T-helper 1 cell treated with Interleukin-12 subunit alpha and Interleukin-12 subunit beta and Interleukin-4 antibody, amounts not matched to agents 30 μg/mL and 1 μg/mL, for 36 hours (primary cell): ENCODE measurements at regions not wholly inside any gene's neighbourhood (a gene's known extent, or its start where the extent isn't known, plus 50 kb on each side); places are given as distances from the start of the nearest gene placed in this dataset.

Source experiments
- H3K27ac Mint-ChIP-seq: one replicate; pipeline ENCODE4 v1.8.0; 2021; ENCODE audit warnings: mild to moderate bottlenecking, mixed read lengths
- H3K27me3 Mint-ChIP-seq: one replicate; pipeline ENCODE4 v1.8.0; 2021; ENCODE audit warnings: low read depth, mixed read lengths
- H3K36me3 Mint-ChIP-seq: one replicate; pipeline ENCODE4 v1.8.0; 2021; ENCODE audit warnings: low read depth, mixed read lengths
- H3K4me1 Mint-ChIP-seq: one replicate; pipeline ENCODE4 v1.8.0; 2021; ENCODE audit warnings: low read depth, mixed read lengths
- H3K4me3 Mint-ChIP-seq: one replicate; pipeline ENCODE4 v1.8.0; 2021; ENCODE audit warnings: mild to moderate bottlenecking, moderate library complexity, mixed read lengths
- H3K9me3 Mint-ChIP-seq: one replicate; pipeline ENCODE4 v1.8.0; 2021; ENCODE audit warnings: mixed read lengths

- Mint-ChIP-seq H3K27ac (no peak overlapping the region), H3K4me3 (no peak overlapping the region), H3K36me3 (no peaks in the 10 kb centered on the region), H3K4me1 (no peaks in the 10 kb centered on the region), H3K9me3 (no peaks in the 10 kb centered on the region), H3K27me3 (no peaks in the 10 kb centered on the region)
Observed at GRCh38 chr4:141402712-141403111, 182.0 kb downstream of the ZNF330 start.

DNA sequence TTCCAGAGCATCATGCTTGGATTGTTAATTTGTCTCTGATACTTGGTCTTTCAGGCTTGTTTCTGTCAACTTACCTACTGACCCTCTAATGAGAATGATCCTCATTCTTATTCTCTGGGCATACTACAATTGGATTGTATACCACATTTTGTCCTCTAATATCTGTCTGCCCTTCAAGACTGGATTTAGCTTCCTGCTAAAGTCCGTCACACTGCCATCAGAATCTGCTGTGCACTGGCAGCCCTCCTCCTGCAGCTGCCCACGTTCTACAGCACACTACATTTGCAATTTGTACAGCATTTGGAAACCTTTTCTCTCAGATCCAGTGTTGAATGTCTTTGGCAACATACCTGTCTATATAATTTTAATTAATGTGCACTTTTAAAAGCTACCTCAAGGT lies 183.1 kb downstream of the ZNF330 start:
- Mint-ChIP-seq H3K36me3 (no peaks in the 10 kb centered on the region), H3K27ac (no peak overlapping the region), H3K4me3 (no peak overlapping the region), H3K9me3 (no peaks in the 10 kb centered on the region), H3K27me3 (no peaks in the 10 kb centered on the region), H3K4me1 (no peaks in the 10 kb centered on the region)

DNA sequence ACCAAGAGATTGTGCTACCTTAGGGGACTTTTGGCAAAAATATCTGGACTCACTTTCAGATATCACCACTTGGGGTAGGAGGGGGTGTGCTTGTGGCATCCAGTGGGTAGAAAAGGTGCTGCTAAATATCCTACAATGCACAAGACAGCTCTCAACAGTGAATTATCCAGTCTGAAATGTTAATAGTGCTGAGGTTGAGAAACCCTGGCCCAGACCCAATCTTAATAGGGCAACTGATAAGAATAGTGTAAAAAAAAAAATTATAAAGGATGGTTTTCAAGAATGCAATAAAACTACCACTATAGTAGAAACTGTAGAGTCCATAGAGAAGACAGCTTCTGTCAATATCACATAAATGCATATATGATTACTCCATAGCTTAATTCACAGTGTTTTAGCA lies 185.5 kb downstream of the ZNF330 start:
- no peak overlapping the region for H3K27ac Mint-ChIP-seq
- H3K4me1 Mint-ChIP-seq: no peaks in the 10 kb centered on the region
- H3K27me3 Mint-ChIP-seq: no peaks in the 10 kb centered on the region

DNA sequence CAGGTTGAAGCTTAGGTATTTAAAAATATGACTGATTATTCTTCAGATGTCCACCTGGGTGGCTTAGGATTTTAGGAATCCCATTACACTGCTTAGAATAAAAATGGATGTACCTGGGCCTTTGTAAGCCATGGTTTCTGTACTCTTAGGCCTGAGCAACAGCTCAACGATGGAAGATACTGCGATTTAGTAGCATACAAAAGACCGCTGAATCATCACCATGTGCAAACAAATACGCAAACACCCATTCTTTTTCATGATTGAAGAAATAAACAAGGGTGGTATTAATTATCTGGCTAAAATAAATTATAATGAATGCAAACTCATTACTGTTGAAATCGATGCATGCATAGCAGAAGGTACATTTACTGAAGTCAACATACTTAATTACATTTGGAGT lies 188.9 kb downstream of the ZNF330 start:
- no peak overlapping the region for H3K4me3 Mint-ChIP-seq
- no peaks in the 10 kb centered on the region for H3K36me3 Mint-ChIP-seq
- no peak overlapping the region for H3K27ac Mint-ChIP-seq
- H3K27me3 Mint-ChIP-seq: no peaks in the 10 kb centered on the region
- no peaks in the 10 kb centered on the region for H3K9me3 Mint-ChIP-seq
- no peaks in the 10 kb centered on the region for H3K4me1 Mint-ChIP-seq

More for the DNA sequence above, 185.5 kb downstream of the ZNF330 start:
- Mint-ChIP-seq H3K36me3 (no peaks in the 10 kb centered on the region), H3K9me3 (no peaks in the 10 kb centered on the region), H3K4me3 (no peak overlapping the region)

DNA sequence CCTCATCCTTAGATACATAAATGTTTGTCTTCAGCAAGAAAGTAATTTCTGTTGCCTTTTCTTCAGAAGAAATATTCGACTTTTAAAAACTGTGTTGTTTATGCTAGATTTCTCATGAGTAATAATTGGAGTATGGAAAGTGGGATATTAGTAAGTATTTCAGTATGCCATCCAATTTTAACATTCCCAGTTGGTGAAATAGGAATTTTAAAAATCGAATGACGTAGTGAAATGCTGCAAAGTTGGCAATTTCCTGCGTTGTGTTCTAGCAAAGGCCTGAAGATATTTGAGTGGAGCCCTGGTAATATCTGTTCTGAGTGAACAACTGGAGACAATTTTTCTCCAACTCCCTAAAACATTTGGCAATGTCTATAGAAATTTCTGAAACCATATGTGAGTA lies 190.1 kb downstream of the ZNF330 start:
- Mint-ChIP-seq H3K27ac (no peak overlapping the region), H3K27me3 (no peaks in the 10 kb centered on the region), H3K4me3 (no peak overlapping the region), H3K36me3 (no peaks in the 10 kb centered on the region), H3K4me1 (no peaks in the 10 kb centered on the region), H3K9me3 (no peaks in the 10 kb centered on the region)

GRCh38 chr4:141411936-141412335 lies 191.2 kb downstream of the ZNF330 start:
- Mint-ChIP-seq H3K9me3 (no peaks in the 10 kb centered on the region), H3K4me3 (no peak overlapping the region), H3K27ac (no peak overlapping the region), H3K4me1 (no peaks in the 10 kb centered on the region), H3K27me3 (no peaks in the 10 kb centered on the region), H3K36me3 (no peaks in the 10 kb centered on the region)

DNA sequence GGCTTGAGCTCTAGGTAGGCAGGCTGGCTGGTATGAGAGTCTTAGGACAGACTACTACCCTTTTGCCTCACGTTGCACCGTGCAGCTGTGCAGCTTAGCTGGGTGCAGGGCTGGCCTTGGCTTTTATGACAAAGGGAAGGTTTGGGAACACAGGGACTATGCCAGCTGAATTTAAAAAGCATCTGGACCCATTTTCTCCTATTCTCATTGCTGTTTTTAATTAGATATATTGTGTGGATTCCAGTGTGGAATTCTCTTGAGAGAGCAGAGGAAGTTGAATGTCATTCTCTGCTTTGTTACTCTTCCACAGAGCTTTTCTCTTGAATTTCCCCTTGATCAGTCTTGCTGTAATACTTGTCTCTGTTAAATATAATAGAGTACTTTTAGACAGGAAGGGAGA lies 192.7 kb downstream of the ZNF330 start:
- Mint-ChIP-seq H3K36me3 (no peaks in the 10 kb centered on the region), H3K4me3 (no peak overlapping the region), H3K9me3 (no peaks in the 10 kb centered on the region), H3K4me1 (no peaks in the 10 kb centered on the region), H3K27ac (no peak overlapping the region), H3K27me3 (no peaks in the 10 kb centered on the region)

DNA sequence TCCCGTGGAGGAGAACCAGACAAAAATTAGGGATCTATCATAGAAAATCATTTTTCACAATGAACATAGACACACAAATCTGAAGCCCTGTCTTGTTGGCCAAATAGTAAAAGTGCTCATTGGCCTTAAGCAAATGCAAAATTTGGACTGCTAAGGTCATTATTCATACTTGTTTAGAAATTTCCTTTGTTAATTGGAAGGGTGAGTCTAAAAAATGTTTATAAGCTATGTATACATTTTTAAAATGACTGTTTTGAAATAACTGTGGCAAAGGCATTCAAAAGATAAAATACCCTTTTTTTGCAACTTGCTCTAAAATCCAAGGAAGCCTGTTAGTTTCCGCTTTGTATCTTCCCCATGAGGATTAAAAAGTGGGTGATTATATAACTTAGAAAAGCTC lies 195.0 kb downstream of the ZNF330 start:
- Mint-ChIP-seq H3K36me3 (no peaks in the 10 kb centered on the region), H3K9me3 (no peaks in the 10 kb centered on the region), H3K27me3 (no peaks in the 10 kb centered on the region), H3K4me1 (no peaks in the 10 kb centered on the region), H3K27ac (no peak overlapping the region), H3K4me3 (no peak overlapping the region)

DNA sequence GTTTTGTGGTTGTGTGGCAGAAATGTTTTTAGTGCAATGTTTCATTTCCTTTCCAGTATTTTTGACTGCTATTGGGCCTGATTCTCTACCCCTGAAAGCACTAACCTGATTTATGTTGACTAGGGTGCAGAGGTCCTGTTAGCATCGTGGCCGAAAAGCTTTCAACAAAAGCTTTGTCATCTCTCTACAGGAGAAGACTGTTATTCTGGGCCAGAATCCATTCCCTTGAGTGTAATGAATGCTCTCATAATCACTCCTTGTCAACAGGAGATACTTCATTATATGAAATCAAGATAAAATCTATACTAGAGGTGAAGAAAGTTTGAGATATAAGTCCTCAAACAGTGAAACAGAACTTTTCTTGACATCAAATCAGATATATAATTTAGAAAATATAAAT lies 195.5 kb downstream of the ZNF330 start:
- Mint-ChIP-seq H3K27me3 (no peaks in the 10 kb centered on the region), H3K4me3 (no peak overlapping the region), H3K4me1 (no peaks in the 10 kb centered on the region), H3K27ac (no peak overlapping the region), H3K36me3 (no peaks in the 10 kb centered on the region), H3K9me3 (no peaks in the 10 kb centered on the region)

- Mint-ChIP-seq H3K36me3 (no peaks in the 10 kb centered on the region), H3K4me1 (no peaks in the 10 kb centered on the region), H3K4me3 (no peak overlapping the region), H3K27ac (no peak overlapping the region), H3K9me3 (no peaks in the 10 kb centered on the region), H3K27me3 (no peaks in the 10 kb centered on the region)
Observed at GRCh38 chr4:141416677-141417363, 196.1 kb downstream of the ZNF330 start.

- Mint-ChIP-seq H3K27ac (no peak overlapping the region), H3K36me3 (no peaks in the 10 kb centered on the region), H3K4me3 (no peak overlapping the region), H3K4me1 (no peaks in the 10 kb centered on the region), H3K9me3 (no peaks in the 10 kb centered on the region), H3K27me3 (no peaks in the 10 kb centered on the region)
Observed at GRCh38 chr4:141417387-141417786, 196.7 kb downstream of the ZNF330 start.

GRCh38 chr4:141425124-141425523 lies 204.4 kb downstream of the ZNF330 start:
- Mint-ChIP-seq H3K4me3 (no peak overlapping the region), H3K9me3 (no peaks in the 10 kb centered on the region), H3K27me3 (no peaks in the 10 kb centered on the region), H3K4me1 (no peaks in the 10 kb centered on the region), H3K36me3 (no peaks in the 10 kb centered on the region), H3K27ac (no peak overlapping the region)

GRCh38 chr4:141427726-141428296 lies 207.1 kb downstream of the ZNF330 start:
- no peak overlapping the region for H3K27ac Mint-ChIP-seq
- no peaks in the 10 kb centered on the region for H3K4me1 Mint-ChIP-seq
- no peaks in the 10 kb centered on the region for H3K27me3 Mint-ChIP-seq
- H3K9me3 Mint-ChIP-seq: no peaks in the 10 kb centered on the region
- no peak overlapping the region for H3K4me3 Mint-ChIP-seq
- no peaks in the 10 kb centered on the region for H3K36me3 Mint-ChIP-seq

- H3K4me3 Mint-ChIP-seq: no peak overlapping the region
- H3K27me3 Mint-ChIP-seq: no peaks in the 10 kb centered on the region
- H3K4me1 Mint-ChIP-seq: no peaks in the 10 kb centered on the region
- no peak overlapping the region for H3K27ac Mint-ChIP-seq
- H3K9me3 Mint-ChIP-seq: no peaks in the 10 kb centered on the region
- no peaks in the 10 kb centered on the region for H3K36me3 Mint-ChIP-seq
Observed at GRCh38 chr4:141429933-141430332, 206.4 kb upstream of the IL15 start.

- Mint-ChIP-seq H3K9me3 (no peaks in the 10 kb centered on the region), H3K4me3 (no peak overlapping the region), H3K27ac (no peak overlapping the region), H3K4me1 (no peaks in the 10 kb centered on the region), H3K27me3 (no peaks in the 10 kb centered on the region), H3K36me3 (no peaks in the 10 kb centered on the region)
Observed at GRCh38 chr4:141430686-141431085, 205.7 kb upstream of the IL15 start.
